ENCODE measurements at regions not wholly inside any gene's neighbourhood (a gene's known extent, or its start where the extent isn't known, plus 50 kb on each side); places are given as distances from the start of the nearest gene placed in this dataset.

GRCh38 chr4:35364321-35364870 is 879.9 kb downstream of the ARAP2 start:
- DNase-seq (ENCODE audit: low spot score), result no peak

DNA sequence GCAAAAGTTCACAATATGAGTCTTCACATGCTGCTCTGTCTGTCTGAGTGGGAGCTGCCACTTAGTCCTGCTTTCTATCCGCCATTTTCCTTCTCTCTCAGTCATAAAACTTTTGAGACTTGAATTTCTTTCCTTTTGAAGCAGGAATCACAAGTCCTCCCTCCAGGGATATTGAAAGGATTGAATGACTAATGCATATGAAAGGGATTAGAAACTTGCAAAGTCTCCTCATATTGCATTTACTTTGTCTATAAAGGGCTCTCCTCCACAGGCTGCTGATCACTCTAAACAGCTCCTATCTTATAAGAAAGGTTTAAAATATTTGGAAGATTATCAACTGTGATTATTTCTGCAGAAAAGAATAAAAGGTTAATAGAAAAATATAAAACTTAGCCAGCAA is 879.1 kb downstream of the ARAP2 start:
- no peak for DNase-seq (ENCODE audit: low spot score)

- no peak for DNase-seq (ENCODE audit: low spot score)
Measured at GRCh38 chr4:35399912-35400311, 844.4 kb downstream of the ARAP2 start.

DNA sequence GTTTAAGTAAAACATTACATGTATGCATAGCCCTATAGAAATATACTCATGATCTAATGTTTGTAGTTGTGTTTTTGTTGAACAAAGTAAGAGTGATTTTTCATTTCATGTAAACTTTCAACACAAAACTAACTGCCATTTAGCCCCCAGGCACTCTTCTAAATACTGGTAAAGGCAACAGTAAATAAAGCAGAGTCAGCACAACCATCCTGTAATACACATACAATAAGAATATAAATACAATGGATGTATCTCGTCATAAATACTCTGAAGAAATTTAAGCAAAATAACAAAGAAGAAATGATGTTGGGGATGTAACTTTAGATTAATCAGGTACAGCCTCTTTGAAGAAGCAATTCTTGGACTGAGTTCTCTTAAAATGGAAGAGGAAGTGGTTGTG is 821.2 kb downstream of the ARAP2 start:
- DNase-seq (ENCODE audit: low spot score), result no peak

- no peak for DNase-seq (ENCODE audit: low spot score)
Measured at GRCh38 chr4:35447474-35447873, 796.8 kb downstream of the ARAP2 start.

DNA sequence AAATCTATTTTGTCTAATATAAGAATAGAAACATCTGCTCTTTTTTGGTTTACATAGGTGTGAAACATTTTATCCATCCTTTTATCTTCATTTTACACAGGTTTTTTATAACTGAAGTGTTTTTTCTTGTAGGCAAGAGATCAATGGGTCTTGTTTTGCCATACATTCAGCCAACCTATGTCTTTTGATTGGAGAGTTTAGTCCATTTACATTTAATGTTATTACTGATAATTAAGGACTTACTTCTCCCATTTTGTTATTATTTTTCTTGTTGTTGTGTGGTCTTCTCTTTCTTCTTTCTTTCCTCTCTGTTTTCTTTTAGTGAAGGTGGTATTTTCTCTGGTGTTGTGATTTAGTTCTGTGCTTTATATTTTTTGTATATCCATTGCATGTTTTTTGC is 785.3 kb downstream of the ARAP2 start:
- DNase-seq (ENCODE audit: low spot score), result no peak

GRCh38 chr4:35461931-35462659 is 782.2 kb downstream of the ARAP2 start:
- no peak for DNase-seq (ENCODE audit: low spot score)

DNA sequence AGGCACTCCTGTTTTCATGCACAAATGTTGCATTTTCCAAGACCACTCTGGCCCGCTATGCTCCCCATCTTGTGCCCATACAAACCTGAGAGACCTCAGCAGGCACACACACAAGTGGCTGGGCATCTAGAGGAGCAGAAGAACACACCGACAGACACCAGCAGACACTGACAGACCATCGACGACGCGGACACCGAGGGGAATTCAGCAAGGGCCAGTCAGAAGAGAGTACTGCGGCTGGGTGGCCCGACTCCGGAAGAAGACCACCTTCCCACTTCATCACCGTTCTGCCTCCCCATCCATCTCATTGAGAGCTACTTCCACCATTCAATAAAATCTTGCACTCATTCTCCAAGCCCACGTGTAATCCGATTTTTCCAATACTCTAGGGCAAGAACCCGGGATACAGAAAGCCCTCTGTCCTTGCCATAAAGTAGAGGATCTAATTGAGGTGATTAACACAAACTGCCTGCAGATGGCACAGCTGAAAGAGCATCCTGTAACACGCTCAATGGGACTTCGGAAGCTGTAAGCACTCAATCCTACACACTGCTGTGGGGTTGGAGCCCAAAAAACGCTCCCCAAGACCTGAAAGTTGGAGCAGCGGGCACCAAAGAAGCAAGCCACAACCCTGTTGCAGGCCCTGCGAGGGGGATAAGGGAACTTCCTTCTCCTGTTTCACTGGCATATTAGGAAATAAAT is 780.9 kb downstream of the ARAP2 start:
- DNase-seq (ENCODE audit: low spot score), result peak; percentile 47

DNA sequence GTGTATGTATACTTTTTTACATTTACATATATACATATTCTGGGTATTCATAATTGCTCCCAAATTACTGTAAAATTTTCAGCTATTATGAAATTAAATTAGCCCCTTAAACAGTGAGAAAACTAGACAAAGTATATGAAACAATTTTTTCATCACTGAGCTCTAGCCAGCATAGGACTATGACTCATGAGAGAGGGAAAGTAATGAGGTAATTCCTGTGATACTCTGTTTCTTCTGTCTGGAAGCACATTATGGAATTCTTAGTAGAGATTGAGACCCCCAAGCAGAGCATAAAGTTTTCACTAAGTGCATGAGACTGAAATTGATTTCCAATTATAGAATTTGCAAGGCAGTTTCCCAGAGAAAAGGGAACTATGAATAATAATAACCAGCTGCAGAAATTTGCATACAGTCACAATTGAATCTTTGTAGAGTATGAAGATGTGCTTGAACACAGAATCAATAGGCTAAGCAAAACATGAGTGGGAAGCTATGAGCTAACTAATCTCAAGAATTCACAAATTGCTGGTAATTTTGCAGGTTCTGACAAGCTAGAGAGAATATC is 779.3 kb downstream of the ARAP2 start:
- peak; percentile 82 for DNase-seq (ENCODE audit: low spot score)

- DNase-seq (ENCODE audit: low spot score), result no peak
Measured at GRCh38 chr4:35491093-35491492, 753.2 kb downstream of the ARAP2 start.

GRCh38 chr4:35493977-35494376 is 750.3 kb downstream of the ARAP2 start:
- DNase-seq (ENCODE audit: low spot score), result no peak

DNA sequence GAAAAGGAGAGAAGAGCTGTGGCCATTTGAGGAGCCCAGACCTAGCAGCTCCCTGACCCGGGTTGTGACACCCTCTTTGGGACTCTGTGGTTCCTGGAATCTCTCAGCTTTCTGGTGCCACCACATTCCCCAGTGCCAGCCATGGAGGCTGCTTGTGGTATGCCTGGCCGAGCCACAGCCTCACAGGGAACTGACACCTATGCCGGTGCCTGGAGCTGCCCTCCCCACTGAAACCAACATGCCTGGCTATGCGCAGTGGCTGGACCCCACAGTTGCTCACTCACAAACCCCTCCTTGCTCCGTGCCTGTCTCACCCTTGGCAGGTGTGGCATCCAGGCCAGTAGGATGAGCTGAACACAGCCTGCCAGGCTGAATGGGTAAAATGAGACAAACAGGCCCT is 749.4 kb downstream of the ARAP2 start:
- DNase-seq (ENCODE audit: low spot score), result no peak

DNA sequence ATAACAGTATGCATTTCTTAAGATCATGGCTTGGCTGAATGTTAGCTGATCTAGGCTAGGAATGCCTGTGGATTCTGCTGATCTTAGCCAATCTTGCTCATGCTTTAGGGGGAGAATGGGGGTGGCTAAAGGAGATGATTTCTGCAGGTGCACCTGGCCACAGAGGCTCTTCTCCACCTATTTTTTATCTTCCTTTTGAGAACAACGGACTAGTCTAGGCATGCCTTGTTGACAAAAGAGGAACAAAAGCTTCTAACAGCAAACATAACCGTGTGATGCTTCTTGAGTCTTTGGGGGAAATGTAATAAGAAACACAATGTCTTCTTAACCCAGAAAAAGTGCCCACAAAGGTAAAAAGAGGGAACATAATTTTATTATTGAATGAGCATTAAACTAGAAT is 743.5 kb downstream of the ARAP2 start:
- DNase-seq (ENCODE audit: low spot score), result no peak

- DNase-seq (ENCODE audit: low spot score), result no peak
Measured at GRCh38 chr4:35503435-35503834, 740.9 kb downstream of the ARAP2 start.

DNA sequence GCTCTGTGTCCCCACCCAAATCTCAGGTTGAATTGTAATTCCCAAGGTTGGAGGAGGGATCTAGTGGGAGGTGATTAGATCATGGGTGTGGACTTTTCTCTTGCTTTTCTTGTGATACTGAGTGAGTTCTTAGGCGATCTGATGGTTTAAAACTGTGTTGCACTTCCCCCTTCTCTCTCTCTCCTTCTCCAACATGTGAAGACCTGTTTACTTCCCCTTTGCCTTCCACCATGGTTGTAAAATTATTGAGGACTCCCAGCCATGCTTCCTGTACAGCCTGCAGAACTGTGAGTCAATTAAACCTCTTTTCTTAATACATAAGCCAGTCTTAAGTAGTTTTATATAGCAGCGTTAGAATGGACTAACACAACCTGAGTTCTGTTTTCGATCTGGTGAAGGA is 738.2 kb downstream of the ARAP2 start:
- no peak for DNase-seq (ENCODE audit: low spot score)

DNA sequence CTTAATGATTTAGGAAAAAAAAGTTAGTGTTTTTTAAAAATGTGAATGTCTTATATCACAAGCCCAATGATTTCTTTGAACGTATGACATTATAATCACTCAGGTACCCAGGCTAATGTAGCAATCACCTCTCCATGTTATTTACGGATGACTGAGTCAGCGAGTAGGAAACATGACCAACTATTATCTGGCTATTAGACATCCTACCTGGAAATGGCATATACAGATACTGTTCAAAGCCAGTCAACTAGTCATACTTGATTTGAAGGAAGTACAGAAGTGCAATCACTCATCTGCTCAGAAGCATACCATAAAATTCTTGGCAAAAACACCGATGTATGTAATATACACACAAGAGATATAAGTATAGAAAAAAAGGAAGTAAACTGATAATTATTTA is 732.5 kb downstream of the ARAP2 start:
- no peak for DNase-seq (ENCODE audit: low spot score)

GRCh38 chr4:35516102-35516501 is 728.2 kb downstream of the ARAP2 start:
- no peak for DNase-seq (ENCODE audit: low spot score)

DNA sequence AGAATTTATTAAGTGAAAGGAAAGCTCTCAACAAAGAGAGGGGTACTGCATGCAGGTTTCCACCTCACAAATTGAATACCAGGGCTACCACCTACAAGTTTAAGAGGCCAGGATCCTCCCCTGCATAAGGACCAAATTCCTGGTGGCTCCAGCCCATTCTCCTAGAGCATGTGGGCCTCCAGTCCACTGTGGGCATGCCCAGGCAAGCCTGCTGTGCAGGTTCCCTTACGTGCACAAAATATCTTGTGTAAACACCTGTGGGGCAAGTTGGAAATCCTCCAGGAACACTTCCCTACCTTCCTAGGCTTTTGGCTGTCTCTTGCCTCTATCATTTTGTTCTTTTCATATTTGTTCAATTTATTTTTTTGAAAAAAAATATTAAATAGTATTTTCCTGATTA is 724.3 kb downstream of the ARAP2 start:
- DNase-seq (ENCODE audit: low spot score), result no peak

DNA sequence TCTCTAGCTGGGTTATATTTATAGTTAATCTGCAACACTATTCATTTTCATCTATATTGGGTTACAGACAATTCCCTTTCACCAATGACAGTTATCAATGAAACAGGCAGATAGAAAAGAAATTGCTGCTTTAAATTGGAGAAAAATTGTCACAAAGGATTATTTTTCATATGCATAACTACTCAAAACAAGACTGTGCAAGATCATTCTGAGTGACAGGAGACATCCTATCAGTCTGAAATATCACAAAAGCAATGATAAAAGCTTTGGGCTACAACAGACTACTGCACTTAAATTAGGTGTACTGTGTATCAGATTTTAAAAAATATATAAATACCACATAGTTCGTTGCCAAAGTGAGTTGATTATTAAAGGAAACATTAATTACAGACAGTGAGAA is 722.6 kb downstream of the ARAP2 start:
- DNase-seq (ENCODE audit: low spot score), result no peak

GRCh38 chr4:35525192-35525978 is 718.9 kb downstream of the ARAP2 start:
- DNase-seq (ENCODE audit: low spot score), result peak; percentile 83

DNA sequence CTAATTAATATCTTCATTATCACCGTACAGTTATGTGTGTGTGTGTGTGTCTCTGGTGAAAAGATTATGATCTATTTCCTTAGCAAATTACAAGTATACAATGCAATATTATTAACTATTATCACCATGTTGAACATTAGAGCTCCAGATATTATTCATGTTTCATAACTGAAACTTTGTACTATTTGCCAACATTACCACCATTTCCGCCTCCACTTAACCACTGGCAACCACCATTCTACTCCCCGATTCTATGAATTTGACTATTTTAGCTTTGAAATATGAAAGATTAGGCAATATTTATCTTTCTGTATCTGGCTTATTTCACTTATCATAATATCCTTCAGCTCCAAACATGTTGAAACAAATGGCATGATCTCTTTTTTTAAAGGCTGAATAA is 717.9 kb downstream of the ARAP2 start:
- DNase-seq (ENCODE audit: low spot score), result no peak

- no peak for DNase-seq (ENCODE audit: low spot score)
Measured at GRCh38 chr4:35534962-35535361, 709.4 kb downstream of the ARAP2 start.
